ENCODE measurements at regions not wholly inside any gene's neighbourhood (a gene's known extent, or its start where the extent isn't known, plus 50 kb on each side); places are given as distances from the start of the nearest gene placed in this dataset.

GRCh38 chr2:8380566-8380965 is 301.3 kb upstream of the ID2 start:
- TF ChIP-seq TSHZ1 (tag by site-specific recombination; IDR thresholded peaks at IDR 0.05; ENCODE audit: borderline replicate concordance), result no peak
- TF ChIP-seq, protein P1, sequence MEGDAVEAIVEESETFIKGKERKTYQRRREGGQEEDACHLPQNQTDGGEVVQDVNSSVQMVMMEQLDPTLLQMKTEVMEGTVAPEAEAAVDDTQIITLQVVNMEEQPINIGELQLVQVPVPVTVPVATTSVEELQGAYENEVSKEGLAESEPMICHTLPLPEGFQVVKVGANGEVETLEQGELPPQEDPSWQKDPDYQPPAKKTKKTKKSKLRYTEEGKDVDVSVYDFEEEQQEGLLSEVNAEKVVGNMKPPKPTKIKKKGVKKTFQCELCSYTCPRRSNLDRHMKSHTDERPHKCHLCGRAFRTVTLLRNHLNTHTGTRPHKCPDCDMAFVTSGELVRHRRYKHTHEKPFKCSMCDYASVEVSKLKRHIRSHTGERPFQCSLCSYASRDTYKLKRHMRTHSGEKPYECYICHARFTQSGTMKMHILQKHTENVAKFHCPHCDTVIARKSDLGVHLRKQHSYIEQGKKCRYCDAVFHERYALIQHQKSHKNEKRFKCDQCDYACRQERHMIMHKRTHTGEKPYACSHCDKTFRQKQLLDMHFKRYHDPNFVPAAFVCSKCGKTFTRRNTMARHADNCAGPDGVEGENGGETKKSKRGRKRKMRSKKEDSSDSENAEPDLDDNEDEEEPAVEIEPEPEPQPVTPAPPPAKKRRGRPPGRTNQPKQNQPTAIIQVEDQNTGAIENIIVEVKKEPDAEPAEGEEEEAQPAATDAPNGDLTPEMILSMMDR (tag by site-specific recombination; IDR thresholded peaks at IDR 0.05), result no peak
- TF ChIP-seq, protein P2, sequence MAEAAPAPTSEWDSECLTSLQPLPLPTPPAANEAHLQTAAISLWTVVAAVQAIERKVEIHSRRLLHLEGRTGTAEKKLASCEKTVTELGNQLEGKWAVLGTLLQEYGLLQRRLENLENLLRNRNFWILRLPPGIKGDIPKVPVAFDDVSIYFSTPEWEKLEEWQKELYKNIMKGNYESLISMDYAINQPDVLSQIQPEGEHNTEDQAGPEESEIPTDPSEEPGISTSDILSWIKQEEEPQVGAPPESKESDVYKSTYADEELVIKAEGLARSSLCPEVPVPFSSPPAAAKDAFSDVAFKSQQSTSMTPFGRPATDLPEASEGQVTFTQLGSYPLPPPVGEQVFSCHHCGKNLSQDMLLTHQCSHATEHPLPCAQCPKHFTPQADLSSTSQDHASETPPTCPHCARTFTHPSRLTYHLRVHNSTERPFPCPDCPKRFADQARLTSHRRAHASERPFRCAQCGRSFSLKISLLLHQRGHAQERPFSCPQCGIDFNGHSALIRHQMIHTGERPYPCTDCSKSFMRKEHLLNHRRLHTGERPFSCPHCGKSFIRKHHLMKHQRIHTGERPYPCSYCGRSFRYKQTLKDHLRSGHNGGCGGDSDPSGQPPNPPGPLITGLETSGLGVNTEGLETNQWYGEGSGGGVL (tag by site-specific recombination; IDR thresholded peaks at IDR 0.05), result no peak
- no peak for TF ChIP-seq ZNF76 (tag by site-specific recombination; IDR thresholded peaks at IDR 0.05; ENCODE audit: borderline replicate concordance, low read depth)
- TF ChIP-seq SALL2 (tag by site-specific recombination; IDR thresholded peaks at IDR 0.05; ENCODE audit: borderline replicate concordance), result no peak
- TF ChIP-seq ZBTB17 (tag by site-specific recombination; IDR thresholded peaks at IDR 0.05), result no peak
